GM04504 (cell line): ENCODE measurements at regions not wholly inside any gene's neighbourhood (a gene's known extent, or its start where the extent isn't known, plus 50 kb on each side); places are given as distances from the start of the nearest gene placed in this dataset.
"Not testable (repeated sequence)": the region's sequence is repeated elsewhere in the genome, so short reads cannot be mapped to it uniquely, and the experiment has no call there.

ENCODE experiments used
- DNase-seq: peaks from one replicate; pipeline ENCODE4 v3.0.0-alpha.2; 2012; ENCODE audit warnings: low read depth

DNA sequence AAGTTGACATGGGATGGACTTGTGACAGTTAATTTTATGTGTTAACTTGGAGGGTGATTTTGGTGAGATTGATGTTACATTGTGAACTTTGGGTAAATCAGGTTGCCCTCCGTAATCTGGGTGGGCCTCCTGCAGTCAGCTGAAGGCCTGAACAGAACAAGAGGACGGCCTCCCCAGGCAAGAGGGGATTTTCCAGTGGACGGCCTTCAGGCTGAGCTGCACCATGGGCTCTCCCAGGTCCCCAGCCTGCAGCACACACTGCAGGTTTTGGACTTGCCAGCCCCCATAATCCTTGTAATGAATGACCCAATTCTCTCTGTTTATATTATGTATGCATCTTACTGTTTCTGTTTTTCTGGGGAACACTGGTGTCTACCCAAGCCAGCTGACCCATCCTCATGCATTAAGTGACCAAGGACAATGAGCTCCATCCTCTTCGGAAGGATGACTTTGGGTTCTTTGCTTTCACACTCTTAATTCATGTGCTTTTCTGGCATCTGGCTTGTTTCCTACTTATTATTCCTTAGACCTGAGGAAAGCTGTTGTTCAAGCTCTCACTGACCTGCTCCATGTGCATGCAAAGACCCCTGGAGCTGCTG, 64.2 kb downstream of the DACT2 start:
- no peak for DNase-seq

DNA sequence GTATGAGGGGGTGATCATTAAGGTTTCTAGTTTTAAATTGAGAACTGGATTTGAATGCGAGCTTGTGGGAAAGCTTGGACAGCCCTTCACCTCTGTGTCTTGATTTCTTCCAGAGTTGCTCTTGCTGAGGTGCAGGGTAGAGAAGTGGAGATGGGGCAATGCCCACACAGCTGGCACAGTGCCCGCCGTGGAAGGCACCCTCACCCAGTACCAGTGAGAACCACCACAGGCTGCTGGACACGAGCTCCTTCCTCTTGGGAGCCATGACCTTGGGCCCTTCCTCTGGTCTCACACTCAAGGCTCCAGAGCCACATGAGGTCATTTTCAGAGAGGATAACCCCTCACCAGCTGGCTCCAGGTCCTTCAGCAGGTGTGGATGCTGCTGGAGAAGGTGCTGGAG, 67.3 kb downstream of the DACT2 start:
- DNase-seq, result no peak

DNA sequence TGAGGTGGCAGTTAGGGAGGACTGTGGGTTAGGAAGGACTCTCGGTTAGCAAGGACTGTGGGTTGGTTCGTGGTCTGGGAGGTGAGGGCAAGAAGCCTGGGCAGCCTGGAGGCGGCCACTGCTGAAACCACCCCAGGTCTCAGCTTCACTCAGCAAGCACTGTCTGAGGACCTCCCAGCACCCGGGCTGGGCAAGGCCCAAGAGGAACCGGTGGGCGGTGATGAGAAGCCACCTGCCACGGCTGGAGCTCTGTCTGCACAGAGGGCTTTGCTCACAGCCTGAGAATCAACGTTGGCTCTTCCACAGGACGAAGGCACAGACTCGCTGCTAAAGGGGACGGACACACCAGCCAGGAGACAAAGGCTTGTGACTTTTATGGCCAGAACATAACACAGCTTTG, 69.3 kb downstream of the DACT2 start:
- no peak for DNase-seq

DNA sequence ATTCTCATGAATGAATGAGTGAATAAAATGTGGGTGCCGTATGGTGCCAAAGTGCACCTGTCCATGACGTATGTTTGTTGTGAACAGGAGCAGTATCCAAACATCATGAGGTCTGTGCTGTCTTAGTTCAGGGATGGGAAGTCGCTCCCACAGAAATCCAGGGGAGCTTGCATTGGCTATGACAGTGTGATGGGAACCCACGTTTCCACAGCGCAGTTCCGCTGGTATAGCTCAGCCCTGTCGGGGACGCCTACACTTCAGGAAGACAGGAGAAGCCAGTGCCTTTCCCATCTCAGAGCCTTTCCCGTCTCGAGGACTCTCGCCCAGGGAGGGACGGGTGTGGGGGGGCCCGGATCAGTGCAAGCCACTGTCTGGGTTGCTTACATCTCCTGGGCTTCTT, 69.8 kb downstream of the DACT2 start:
- no peak for DNase-seq

DNA sequence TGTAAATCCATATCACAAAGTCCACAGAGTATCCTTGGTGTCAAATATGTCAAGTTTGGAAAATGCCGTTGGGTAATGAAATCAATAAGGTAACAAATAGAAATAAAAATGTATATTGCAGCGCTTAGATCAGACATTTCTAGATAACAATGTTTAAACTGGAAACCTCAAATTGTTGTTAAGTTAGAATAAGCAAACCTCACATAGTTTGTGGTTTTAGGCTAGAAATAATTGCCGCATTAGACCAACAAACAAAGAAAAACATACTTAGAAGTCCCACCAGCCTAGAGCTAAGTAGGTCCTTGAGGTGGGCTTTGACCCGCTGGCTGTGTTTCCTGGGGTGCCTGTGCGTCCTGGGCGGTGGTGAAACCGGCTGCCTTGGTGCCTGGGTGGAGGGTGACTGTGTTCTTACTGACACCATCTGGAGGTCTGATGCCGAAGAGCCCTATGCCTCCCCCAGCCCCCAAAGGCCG, 71.4 kb downstream of the DACT2 start:
- no peak for DNase-seq

DNA sequence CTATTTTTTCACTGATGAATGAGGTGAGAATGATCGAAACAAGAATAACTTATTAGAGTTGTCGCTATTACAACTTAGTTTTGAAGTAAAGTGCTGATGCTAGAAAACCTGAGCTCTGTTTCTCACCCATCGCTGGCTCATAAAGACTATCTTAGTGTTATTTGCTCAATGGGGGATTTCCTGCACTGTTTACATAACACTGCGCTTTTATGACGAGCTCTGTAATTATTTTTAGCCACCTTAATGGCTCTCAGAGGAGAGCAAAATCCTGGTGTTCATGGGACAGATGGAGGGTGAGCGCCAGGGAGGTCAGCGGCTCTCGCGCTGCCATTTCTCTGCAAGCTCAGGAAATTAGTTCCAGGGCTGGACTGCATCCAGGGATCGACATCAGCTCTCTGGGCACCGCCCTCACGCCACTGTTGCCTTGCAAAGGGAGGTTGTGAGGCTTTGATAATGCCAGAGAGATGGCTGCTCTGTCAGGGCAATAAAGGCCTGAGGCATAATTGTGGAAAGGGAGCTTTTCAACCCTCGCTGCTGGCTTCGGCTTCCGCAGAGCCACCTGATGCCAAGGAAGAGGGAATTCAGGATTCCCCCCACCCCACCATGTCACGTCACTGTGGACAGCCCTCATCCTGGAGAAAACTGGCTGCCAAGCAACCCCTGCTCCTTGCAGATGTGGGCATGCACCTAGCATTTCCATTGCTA, 72.0 kb downstream of the DACT2 start:
- DNase-seq, result peak; percentile 10

DNA sequence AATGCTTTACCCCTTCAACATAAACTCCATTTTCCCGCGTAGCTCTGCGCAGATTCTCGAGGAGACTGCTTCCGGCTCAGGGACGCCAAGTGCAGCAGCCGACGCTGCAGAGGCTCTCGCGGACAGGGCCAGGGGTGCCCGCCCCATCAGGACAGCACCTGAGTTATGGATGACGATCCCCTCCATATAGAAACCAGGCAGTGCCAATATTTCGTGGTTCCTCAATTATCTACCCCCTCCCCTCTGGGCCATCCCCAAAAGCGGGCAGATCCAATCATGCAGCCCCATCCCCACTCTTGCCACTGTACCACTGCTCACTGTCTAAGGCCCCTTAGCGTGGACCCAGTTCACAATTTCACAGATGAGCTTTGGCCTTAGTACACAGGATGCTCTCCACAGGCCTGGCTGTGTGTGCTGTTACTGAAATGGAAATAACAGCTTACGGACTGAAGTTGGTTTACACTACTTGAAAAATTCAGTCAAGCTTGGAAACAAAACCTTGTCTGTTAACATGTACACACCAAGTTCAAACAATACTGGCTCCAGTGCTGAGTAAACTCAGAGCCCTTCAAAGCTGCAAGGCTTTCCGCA, 74.5 kb downstream of the DACT2 start:
- no peak for DNase-seq

DNA sequence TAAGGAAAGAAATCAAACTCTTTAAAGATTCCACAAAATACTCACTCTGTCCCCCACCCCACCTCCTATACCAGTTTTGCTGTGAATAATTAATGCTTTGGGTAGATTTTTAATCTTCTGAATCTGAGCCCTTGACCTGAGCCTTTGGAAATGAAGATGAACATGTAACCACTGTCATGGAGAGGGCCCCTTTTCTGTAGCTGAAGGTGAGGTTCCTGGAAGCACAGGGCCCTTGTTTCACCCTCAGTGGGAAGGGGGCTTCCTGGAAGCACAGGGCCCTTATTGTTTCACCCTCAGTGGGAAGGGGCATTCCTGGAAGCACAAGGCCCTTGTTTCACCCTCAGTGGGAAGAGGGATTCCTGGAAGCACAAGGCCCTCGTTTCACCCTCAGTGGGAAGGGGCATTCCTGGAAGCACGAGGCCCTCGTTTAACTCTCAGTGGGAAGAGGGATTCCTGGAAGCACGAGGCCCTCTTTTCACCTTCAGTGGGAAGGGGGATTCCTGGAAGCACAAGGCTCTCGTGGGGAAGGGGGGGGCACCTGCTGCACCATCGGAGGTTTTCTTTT, 75.7 kb downstream of the DACT2 start:
- no peak for DNase-seq

DNA sequence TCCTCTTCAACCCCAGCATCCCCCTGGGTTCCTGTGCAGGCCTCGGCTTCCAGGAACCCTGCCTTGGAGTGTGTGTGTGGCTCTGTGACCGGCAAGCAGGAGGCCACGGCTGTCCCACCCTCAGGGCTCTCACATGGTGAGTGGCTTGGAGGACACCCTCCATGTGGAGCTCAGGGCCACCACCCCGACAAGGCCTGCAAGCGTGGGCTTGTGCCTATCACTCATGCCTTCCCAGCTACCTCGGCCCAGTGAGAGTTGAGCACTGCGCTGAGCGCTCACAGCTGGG, 76.7 kb downstream of the DACT2 start:
- no peak for DNase-seq

DNA sequence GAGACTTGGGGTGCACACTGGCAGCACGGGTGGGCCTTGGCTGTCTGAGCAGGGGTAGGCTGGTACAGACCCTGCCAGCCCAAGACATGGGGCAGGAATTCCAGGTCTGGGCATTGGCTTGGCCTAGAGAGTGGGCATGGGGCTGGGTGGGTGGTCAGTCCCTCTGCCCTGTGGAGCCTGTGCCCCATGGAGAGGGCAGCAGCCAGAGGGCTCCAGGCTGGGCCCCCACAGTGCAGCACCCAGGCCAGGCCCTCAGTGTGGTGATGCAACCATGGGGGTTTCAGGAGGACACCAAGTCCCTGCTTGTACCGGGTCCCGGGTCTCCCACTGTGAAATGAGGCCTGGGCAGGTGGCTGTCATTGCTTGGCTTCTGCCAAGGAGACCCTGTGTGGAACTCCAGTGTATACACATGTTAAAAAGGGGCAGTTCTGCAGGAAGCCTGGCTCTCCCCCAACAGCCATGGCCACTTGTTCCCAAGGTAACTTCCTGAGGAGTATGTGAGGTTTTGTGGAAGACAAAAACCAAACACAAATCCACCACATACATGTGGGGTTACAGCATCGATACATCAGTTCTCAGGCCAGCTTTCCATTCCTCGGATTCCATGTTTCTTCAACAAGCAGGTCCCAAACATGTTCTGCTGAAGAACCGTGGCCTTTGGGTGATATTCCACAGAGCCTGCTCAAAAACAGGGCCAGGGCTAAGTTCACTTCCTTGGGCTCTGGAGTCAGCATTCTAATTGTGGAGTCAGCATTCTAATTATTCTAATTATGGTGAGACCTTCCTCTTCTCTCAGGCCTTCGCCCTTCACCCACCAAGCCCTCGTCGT, 77.3 kb downstream of the DACT2 start:
- DNase-seq, result no peak

DNA sequence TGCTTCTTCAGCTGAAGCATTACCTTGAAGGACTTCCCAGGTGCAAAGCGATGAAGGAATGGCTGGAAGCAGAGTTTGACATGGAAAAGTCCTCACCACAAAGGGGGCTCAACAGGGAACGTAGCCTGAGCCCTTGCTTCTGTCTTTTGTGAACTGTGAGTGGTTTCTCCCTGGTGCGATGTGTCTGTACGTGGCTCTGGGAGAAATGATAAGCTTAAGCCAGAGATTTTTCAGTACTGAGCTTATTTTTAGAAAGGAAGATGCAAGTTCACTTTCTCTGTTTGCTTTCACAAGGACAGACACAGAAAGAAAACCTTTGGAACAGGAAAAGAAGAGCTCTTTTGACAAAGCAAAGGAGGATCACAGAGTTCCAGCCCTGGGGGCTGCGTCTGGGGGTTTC, 79.4 kb downstream of the DACT2 start:
- DNase-seq, result no peak

DNA sequence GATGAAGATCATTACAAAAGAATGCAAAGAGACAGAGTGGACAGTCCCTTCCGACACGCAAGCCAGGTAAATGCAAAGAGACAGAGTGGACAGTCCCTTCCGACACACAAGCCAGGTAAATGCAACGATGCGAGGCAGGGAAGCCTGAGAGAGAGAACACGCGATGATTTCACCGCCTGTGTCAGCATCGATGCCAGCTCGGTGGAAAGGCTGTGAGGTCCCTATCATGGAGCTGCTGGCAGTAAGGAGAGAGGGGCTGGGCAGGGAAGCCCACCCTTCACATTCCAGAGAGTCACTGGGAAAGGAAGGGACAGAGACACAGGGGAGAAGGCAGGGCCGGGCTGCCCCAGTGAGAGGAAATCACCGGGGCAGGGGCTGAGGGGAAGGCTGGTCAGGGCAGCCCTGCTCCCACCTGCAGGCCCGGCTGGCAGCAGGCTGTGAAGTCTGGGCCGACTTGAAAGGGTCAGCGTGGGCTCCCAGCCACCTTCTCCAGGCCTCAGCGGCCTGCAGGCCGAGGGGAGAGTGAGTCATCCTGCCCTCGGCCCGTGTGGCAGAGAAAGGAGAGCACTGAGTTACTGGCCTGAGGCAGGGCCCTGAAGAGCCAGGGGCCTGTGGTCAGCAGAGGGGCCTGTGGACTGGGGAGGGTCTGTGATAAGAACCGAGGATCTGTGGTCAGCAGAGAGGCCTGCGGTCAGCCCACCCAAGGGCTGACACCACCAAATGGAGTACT, 80.4 kb downstream of the DACT2 start:
- DNase-seq, result no peak

DNA sequence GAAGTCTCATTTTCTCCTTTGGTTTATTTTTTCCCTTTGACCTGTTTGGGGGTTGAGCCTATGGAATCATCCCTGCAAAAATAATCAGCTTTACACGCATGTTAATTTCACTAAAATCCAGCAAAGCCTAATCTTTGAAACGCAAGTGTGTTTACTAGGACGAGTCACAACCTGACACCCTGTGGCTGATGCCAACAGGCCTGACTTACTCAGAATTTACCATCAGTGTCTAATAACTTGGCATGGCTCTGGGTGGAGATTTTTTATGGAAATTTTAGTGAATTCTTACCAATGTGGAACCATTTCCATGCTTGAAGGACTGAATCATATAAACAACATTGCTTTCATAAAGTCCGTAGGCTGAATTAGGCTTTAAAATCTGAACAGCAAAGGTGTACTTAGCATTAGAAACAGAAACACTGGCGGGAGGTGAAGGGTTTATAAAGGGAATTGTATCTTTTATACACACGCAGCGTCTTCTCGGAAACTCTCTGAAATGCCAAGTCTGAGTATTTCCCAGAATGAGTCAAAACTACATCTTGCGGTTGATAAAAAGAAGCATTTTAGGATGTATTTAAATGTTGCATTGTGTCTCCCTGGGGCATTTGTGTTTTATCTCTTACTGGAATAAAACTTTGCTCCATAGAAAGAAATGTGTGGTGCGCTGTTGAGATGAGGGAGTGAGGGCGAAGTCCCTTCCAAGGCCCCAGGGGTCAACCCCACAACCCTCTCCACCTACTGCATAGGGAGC, 81.2 kb downstream of the DACT2 start:
- no peak for DNase-seq

DNA sequence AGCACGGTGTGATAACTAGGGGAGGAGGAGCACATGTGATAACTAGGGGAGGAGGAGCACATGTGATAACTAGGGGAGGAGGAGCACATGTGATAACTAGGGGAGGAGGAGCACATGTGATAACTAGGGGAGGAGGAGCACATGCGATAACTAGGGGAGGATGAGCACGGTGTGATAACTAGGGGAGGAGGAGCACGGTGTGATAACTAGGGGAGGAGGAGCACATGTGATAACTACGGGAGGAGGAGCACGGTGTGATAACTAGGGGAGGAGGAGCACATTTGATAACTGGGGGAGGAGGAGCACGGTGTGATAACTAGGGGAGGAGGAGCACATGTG, 85.7 kb downstream of the DACT2 start:
- not testable (repeated sequence) for DNase-seq

DNA sequence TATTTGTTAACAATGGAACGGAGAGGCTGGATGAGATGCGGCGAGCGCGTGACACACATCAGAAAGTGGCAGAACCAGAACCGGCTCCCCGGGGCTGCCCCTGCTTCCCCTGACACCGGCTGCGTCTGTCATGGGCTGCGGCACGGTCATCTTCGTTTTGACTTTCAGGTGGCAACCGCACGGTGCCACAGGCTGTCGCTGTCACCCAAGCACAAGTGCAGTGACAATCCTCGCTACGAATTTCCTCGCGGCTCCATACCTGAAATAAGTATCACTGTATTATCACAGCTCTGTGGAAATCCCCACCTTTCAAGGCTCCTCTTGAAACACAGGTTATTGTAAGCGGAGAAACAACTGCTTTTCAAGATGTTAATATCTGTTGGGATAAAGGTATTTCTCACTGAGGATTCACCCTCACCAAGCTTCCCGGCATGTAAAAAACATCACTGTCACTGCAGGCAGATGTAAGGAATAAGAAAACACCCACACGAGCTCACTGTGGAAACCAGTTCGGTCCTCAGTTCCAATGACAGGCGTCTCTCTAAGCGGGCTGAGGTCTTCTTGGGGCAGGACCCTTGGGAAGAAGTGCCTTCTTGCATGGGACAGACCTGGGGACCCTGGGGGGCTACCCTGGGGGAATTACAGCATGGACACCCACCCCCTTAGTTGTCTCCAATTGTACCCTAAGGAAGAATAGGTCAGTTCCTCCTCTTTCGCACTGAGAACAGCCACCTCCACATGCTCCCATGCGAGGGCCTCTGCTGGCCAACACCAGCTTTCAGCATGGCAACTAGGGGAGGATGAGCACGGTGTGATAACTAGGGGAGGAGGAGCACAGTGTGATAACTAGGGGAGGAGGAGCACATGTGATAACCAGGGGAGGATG, 86.3 kb downstream of the DACT2 start:
- no peak for DNase-seq

DNA sequence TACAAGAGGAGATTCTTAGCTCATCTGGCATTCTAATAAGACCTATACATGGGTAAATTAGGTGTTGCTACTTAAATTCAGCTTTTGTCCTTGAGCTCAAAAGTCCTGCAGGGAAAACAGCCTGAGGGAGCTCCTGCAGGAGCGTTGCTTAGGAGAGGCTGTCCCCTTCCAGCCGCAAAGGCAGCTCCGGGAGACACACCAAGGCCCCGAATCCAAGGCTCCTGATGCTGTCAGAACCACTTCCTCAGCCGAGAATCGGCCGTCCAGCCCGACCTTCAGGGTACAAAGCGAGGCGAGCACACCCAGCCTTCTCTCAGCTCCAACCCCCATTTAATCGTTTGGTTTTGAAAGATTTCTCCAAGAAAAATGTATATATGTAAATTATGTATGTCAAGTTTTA, 87.0 kb downstream of the DACT2 start:
- no peak for DNase-seq

DNA sequence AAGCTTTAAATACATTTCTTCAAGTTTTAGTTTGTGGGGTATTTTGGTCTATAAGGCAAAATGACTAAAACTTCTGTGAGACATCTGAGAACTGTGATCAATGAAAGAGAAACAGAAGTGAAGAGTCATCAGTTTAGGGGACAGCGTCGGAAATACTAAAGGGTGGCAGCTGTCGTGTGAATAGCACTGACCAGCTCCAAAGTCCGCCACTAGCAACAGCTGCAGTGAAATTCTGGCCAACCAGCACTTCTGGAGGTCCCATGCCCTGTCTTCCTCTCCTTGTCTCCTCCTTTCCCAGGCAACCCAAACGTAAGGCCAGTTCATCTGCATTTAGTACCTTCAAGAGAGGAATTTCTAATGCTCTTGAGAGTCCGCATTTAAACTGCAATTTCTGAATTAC, 87.5 kb downstream of the DACT2 start:
- no peak for DNase-seq

DNA sequence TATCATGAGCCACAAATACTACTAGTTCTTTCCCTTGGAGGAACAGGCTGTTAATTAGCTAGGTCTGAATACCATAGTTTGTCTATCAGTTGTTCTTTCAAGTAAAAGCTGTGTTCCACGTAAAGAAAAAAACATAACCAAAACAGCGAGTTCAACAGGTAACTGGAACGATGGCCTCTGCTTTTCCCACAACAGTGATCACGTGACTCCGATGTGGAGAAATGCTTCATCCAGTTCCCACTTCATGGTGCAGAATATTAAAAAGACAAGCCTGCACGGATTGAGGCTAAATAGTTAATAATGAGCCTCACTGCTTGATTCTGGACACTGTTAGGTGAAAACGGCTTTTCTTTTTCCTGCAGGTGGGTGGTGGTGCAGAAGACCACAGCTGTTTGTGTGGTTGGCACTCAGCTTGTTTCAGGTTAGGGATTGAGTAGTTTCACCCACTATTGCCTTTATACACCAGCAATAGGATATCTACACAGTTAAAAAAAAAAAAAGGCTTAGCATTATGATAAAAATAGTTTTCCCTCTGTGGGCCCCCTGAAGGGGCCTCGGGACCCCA, 88.1 kb downstream of the DACT2 start:
- no peak for DNase-seq

DNA sequence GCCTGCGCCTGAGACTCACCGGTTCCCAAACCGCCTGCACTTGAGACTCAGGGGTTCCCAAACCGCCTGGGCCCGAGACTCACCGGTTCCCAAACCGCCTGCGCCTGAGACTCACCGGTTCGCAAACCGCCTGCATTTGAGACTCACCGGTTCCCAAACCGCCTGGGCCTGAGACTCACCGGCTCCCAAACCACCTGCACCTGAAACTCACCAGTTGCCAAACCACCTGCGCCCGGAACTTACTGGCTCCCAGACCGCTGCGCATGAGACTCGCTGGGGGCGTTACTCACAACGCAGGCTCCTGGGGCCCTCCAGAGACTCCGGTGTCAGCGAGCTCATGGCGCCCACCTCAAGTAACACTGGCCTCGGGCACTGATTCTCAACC, 90.2 kb downstream of the DACT2 start:
- no peak for DNase-seq
